HPDE6-E6E7 (cell line): ENCODE measurements at regions not wholly inside any gene's neighbourhood (a gene's known extent, or its start where the extent isn't known, plus 50 kb on each side); places are given as distances from the start of the nearest gene placed in this dataset.
"Not testable (repeated sequence)": the region's sequence is repeated elsewhere in the genome, so short reads cannot be mapped to it uniquely, and the experiment has no call there.

Experiments used
- DNase-seq: peaks from one replicate; pipeline ENCODE4 v3.0.0; 2011; ENCODE audit warnings: missing footprints; ENCODE audit errors: extremely low spot score

DNA sequence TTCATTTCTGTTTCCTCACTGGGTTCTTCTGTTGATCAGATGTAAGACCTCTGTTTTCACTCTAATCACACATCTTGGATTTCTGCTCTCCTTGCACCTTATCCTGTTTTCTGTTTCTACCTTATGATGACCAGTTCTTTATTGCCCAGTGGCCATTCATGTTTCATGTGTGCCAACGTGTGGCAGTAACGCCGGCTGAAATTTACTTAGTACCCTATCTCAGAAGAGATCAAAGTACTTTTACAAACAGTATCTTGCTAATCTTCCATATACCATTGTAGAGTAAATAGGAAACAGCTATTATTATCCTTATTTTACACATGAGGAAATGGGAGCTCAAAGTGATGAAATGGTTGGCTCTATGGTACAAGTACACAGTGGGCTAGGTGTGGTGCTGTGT is 74.0 kb downstream of the GATA3 start:
- no peak for DNase-seq

DNA sequence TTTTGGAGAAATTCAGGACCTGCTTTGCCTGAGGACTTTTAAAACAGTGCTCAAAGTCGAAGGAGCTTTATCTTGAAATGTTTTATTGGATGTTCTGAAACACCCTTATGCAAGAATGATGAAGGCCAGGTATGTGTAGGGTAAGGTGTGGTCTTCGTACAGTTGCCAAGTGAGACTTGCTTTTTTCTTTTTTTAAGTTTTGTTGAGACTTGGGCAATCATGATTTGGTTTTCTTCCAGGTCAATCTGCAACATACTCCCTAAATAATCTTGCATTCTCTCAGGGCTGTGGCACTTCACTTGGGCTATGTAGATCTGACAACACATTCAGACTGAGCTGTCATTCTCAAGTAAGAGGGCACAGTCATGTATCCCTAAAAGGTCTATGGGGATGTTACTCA is 75.0 kb downstream of the GATA3 start:
- DNase-seq: no peak

DNA sequence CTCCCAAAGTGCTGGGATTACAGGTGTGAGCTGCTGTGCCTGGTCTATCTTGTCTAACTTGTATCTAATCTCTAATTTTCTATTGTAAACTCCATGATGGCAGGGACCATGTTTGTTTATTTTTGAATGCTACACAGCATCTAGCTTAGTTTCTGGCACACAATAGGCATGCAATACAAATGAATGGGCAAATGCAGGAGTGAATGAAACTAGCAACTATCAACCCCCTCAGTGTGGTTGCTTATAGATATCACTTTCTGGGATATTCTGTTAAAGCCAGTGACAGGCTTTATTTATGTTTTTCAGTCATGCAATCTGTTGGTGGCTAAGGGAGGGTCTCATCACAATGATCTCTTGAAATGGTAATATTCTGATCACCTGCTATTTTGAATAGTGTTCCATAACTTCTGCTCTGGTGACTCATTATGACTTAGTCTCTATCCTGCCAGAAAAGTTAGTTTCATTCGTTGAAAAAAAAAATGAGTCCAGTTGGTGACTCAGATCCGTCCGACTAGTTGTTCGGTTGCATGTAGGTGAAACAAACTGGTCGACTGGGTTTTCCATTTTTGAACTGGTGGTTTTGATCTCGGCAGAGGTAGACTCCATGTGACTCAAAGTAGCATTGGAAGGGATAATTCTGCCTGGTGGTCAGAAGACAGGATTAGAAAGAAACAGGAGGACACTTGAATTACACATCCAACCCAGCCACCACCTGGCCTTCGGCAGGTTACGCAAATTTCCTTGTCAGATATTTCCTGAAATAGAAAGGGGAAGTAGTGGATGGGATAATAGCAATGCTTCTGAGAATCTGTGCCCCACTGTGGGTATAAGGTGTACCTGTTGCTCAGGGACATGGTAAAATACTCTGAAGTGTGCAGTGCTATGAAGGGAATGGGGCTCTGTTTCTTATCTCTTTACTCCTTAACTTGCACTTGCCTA is 76.8 kb downstream of the GATA3 start:
- DNase-seq: peak; percentile 50

DNA sequence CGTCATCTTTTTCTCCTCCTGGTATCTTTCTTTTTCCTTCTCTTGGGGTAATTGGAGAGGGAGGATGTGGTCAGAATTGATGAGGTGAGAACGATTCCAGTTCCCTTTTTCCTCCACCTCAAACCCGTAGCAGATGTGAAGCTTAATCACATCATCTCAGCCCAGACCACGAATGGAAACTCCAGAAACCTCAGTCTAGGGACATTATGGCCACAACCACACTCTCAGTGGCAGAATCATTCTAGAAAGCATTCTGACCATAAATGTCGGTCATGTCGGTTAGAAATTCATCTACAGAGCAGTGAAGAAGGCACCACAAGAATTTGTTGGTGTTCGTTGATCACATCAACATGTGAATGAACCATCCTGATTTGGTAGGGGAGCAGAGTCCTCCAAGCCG is 78.7 kb downstream of the GATA3 start:
- no peak for DNase-seq

DNA sequence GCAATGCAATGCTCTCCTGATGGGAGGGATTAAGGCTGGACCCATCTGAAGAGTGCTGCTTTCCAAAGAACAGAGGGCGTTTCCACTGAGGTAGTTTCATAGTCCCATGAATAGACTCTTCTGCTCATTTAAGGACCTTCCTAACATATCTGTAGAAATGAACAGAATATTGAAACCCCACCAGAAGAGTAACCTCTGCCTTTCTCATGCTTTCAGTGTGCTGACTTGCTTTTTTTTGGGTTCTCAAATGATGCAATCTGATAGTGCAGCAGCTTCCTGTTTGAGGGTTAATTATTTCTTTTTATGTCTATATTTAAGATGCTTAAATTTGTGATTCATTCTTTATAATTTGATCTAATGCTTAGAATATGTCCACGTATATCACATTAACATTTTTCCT is 82.2 kb downstream of the GATA3 start:
- no peak for DNase-seq

DNA sequence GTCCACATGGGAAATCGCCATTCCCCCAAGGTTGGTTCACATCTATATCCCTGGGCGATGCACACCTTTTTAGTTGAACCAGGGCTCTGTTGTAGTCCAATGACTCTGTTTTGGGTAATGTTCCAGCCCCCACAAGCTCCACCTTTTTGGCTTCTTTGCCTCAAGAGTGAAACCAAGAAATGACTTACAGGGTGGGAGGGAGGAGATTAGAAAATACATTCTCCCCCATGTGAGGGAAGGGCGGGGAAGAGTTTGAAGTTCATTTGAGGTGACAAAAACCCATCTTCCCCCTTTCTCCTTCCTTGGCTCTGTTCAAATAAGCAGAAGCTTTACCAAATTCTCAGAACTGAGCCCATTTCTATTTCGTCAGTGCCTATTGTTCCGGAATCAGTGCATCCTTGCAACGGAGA is 82.8 kb downstream of the GATA3 start:
- DNase-seq: no peak

DNA sequence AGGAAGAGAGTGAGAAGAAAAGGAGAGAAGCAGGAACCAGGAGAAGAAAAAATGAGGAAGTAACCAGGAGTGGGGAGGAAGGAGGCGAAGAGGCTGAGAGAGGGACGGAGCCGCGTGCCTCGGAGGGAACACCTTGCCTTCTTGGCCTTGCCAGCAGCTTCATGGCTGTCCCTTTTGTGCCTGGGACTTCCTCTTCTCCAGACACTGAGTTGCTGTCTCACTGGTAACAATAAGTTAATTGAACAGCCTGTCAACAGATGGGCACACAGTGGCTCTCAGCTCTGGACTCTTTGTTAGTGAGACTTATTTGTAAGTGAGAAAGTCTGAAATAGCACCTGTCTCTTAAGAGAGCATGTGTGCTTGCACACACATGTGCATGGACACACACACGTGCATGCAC is 83.2 kb downstream of the GATA3 start:
- DNase-seq: no peak

DNA sequence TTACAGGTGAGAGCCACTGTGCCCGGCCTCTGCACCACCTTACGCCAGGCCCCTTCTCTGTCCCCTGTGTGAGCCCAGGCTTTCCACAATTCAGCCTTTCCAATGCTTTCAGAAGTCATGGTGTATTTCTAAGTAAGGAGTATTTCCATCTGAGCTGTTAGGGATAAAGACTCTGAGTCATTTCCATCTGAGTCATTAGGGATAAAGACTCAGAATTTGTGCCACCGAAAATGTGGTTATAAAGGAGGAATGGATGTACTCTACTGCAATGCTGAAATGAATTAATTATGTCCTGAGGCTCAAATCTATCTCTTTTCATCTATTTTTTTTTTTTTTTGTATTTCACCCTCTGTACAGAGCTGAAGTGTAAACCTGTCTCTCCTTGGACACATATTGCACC is 84.0 kb downstream of the GATA3 start:
- peak; percentile 6 for DNase-seq

DNA sequence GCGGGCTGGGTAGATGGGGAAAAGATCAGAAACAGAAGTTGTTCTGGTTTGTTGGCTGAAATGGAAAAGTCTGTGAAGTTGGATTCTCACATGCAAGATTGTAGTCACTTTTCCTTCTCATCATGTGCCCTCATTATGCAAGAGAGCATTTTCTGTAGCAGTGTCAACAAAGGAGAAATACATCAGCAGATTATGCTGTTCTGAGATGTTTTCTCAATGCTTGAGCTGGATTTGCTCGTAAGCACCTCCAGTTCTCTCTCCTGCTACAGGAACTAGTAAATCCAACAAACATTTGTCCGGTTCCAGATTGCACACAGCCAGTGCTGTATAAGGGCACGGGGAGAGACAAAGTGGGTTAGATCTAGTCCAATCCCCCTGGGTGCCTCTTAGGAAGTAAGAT is 90.0 kb downstream of the GATA3 start:
- DNase-seq: no peak

DNA sequence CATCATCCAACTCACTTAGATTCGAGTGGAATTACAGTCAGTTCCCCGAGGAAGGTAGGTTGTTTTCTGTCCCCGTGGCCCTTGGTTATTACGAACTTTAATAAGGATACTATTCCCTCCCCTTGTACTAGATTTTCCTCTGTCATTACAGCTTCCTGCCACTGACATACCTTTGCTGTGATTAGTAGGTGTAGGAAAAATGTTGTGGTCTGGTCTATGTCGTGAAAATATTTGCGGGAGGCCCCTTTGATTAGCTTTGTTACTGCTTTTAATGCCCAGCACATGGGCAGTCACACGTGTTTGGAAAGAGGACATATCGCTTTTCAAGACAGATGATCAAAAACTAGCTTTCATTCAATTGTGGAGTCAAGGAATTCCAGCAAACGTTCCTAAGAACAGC is 92.2 kb downstream of the GATA3 start:
- no peak for DNase-seq

DNA sequence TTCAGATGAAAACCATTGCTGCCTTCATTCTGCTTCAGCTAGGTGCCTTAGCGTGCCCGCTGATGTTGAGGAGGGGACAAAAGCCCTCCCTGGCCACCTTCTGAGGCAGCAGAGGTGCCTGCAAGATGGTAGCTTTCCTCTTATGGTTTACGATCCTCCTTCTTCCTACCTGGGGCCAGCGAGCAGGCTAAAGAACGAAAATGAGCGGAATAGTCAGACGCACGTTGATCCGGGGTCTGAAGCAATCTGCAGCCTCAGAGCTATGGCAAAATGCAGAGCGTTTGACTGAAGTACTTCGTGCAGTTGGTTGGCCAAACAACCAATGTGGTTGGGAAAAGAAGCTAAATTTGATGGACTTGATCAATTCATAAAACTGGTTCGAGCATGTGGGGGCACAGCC is 95.5 kb downstream of the GATA3 start:
- DNase-seq: no peak

DNA sequence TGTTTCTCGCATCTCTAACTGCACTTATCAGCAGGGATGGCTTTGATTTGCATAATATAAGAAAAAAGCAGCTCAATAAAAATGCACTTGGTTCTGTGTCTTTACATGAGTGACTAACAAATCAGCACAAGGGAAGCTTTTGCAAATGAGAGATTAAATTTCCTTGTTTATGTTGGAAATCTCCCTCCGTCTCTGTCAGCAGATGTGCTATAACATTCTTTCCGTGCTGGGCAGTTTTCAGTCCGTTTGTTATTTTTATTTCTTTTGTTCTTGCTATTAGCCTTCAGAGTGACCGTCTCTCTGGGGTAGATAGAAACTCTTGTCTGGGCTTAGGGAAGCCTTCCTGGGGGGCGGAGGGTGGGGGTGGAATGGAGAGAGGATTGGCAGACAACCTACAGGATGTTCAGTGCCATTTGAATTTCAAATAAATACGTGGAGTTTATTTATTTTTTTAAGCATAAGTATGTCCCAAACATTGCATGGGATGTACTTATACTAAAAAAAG is 96.0 kb downstream of the GATA3 start:
- no peak for DNase-seq

DNA sequence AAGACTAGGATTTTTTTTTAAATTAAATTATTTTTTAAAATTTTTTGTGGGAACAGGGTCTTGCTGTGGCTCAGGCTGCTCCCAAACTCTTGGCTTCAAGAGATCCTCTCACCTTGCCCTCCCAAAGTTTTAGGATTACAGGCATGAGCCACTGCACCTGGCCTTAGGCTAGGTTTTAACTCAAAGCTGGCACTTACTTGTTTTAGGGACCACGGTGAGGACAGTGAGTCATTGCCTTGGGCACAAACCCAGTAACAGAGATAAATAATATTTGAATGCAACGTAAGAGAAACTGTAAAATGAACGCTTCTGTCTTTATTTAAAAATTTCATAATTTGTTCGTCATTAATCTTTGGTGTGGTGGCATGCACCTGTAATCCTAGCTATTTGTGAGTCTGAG is 96.6 kb downstream of the GATA3 start:
- no peak for DNase-seq

DNA sequence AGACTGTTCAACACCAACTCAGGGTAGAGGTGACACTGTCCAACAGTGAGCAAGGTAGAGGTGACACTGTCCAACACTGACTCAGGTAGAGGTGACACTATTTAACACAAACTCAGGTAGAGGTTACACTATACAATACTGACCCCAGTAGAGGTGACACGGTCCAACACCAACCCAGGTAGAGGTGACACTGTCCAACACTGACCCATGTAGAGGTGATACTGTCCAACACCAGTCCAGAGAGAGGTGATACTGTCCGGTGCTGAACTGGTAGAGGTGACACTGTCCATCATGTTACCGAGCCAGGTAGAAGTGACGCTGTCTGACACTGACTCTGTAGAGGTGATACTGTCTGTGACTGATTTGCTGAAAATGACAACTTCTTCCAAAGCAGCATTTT is 102.4 kb downstream of the GATA3 start:
- no peak for DNase-seq

DNA sequence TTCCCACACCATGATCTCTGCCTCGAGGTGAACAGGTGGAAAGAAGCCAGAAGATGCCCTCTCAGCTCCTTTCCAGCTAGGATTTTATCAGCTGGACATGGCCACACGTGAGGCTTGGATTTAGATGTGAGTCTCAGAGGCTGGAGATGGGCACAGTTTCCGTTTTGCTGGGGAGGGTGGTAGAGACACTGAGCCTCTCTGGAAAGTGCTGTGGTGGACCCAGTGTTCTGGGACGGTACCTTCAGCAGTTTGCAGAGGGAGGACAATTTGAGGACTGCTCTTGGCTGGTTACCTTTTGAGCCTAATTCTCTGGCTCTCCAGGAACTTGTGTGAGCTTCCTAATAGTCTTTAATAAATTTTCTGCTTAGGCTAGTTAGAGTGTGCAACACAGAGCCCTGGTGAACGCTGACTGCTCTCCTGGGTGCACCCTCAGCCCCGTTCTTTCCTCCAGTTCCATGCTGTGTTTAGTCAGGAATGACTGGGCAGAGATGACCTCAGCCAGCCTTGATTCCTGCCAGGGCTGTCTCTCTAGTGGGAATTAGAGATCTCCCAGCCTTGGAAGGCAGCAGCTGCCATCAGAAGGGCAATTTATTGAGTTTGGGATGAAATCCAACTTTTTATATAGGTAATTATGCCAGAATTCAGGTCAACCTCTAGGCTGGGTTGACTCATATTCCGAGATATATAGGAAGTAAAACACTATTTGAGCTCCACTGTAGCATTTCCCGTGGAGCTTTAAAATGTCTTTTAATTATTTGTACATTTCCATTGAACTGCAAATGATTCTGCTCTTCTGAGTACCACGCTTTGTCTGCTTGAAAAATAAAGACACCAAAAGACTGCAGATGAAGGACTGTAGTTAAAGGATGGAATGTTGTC is 103.9 kb downstream of the GATA3 start:
- no peak for DNase-seq

DNA sequence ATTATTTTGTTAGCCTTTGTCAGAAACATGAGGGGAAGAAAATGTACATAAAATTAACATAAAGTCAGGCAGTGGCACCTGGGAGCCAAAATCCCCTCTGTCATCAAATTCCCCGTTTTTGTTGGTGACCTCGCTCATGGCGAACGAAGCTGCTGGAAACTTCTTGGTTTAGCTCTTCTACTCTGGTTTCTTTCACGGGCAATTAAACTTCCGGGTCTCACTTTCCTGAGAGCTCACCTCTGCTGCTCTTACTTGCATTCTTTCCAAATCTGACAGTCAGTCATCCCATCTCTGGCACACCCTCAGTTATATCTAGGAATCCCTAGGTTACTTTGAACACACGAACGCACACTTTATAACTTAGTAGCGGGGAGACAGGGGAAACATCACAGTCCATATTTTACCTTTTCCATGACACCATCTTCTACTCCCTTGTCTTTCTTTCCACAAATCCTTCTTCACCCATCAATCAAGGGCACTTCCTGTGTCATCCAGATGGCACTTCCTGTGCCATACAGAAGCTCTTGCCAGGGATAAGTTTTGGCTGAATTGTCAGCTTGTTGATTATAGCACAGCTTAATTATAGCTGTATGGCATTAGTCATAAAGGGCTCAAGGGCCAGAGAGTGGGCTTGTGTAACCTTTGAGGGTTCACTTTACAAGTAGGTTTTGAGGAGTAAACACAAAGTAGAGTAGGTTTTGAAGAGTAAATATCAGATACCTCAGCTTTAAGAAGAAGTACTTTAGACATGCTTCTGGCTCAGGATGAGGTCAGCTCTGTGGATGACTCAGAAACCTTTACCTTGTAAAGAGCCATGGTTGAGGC is 105.1 kb downstream of the GATA3 start:
- no peak for DNase-seq

DNA sequence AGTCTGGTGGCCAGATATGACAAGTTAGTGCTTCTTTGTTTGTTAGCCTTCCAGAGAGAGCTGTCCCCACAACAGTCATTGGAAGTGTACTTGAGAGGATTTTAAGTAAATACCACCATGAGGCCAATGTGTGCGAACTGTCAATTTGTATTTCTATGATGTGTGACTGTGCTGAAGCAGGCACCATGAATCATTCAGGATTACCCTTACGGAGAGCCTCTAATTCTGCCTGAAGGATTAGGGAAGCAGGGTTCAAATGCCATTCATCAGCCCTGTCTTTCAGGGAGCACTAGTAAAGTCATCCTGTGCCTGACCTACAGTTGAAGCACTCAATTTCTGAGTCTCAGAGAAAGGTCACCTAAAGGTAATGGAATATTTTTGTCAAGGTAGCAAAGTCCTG is 109.3 kb downstream of the GATA3 start:
- no peak for DNase-seq

DNA sequence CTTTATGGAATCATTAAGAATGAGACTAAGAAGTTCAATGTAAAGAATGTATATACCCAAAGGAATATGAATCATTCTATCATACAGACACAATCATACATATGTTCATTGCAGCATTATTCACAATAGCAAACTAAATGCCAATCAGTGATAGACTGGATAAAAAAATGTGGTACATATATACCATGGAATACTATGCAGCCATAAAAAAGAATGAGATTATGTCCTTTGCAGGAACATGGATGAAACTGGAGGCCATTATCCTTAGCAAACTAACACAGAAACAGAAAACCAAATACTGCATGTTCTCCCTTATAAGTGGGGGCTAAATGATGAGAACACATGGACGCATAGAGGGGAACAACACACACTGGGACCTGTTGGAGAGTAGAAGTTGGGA is 110.2 kb downstream of the GATA3 start:
- DNase-seq: not testable (repeated sequence)

DNA sequence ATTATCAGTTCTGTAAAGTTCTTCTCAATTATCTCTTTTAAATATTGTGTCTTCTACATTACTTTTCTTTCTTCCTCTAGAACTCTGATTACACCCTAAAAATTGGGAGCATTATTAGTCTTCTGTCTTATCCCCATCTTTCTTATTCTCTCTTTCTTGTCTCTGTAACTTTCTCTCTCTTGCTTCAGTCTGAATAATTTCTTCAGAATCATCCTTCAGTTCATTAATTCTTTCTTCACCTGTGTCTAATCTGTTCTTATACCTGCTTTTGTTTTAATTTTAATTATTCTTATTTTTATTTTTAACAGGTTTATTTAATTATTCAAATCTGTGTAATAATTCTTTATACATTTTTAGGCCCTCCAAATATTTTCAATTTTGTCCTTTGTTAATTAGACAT is 114.3 kb downstream of the GATA3 start:
- DNase-seq: no peak

DNA sequence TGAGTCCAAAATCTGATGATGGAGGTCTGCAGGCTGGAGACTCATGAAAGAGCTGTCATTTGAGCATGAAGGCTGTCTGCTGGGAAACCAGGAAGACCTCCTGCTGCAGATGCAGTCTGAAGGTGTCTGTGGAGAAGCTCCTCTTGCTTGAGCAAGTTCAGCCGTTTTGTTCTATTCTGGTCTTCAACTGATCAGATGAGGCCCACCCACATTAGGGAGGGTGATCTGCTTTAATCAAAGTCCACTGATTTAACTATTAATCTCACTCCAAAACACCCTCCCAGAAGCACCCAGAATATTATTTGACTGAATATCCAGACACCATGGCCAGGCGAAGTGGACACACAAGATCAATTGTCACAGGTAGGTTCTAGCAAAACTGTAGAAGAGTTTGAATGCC is 116.5 kb downstream of the GATA3 start:
- DNase-seq: no peak

DNA sequence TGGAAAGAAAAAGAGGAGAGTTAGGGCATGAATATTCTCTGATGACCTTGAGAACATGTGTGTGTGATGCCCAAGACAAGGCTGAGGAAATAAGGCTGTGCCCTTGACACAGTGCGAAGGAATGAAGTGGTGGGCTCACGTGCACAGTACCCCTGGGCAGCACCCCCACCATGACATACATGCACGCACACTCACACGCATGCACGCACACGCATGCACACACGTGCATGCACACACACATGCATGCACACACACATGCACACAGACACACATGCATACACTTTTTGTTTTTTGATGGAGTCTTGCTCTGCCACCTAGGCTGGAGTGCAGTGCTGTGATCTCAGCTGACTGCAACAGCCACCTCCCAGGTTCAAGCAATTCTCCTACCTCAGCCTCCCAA is 118.1 kb downstream of the GATA3 start:
- no peak for DNase-seq
